ENCODE measurements at regions not wholly inside any gene's neighbourhood (a gene's known extent, or its start where the extent isn't known, plus 50 kb on each side); places are given as distances from the start of the nearest gene placed in this dataset.

DNA sequence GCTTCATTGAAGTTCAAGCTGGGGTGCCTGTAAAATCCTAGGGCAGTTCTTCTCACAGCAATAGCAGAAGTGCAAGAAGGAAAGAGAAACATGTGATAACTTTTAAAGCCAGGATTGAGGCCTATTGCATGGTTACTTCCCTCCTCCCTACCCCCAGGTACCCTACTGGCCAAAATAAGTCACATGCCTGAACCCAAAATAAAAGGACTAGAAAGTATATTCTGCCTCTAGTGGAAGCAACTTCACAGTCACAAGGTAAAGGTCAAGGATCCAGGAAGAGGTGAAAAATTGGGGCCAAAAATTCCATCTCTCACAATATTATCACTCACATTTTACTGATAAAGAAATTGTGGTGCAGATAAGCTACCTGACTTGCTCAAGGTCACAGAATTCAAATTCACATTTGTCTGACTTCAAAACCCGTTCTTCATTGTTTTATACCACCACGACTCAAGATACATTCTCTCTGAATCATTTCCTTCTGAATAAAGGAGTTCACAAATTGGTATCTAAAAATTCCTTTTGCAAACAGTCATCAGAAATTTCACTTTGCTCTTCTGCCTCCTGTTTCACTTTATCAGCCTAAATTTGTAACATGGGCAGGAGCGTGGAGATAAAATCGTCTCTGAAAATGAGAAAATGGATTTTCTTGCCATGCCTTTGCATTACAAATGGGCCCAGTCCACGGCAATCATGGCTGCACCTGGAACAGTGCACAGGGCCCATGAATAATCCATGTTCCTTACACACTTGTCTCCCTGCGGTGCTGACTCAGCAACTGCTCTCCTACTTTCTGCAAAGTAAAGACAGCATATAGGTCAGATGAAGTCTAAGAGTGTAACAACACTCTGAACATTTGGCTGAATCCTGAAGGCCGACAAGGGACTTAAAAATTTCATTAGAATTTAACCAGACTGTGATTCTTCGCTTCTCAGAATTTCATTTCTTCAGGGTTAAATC lies 485.3 kb upstream of the NFIA start:
- 78% methylated on average over 8 of the region's 8 CpGs for WGBS (ENCODE audit: insufficient coverage)
- Histone ChIP-seq H3K4me1 (ENCODE audit: control insufficient read depth, insufficient read depth, low read length) (no peaks in the 10 kb centered on the region), H3K27ac (ENCODE audit: low read depth, low read length) (no peak overlapping the region), H3K36me3 (ENCODE audit: control insufficient read depth, insufficient read depth, low read length) (no peaks in the 10 kb centered on the region), H3K27me3 (ENCODE audit: control insufficient read depth, insufficient read depth, low read length) (no peaks in the 10 kb centered on the region), H3K4me3 (ENCODE audit: low read depth, low read length) (no peak overlapping the region), H3K9me3 (ENCODE audit: control insufficient read depth, insufficient read depth, low read length) (no peaks in the 10 kb centered on the region)
- DNase-seq (ENCODE audit: low read depth in 4 of 6, low spot score in 6 of 6) = peak in 1 of 6 donors; percentile 60

DNA sequence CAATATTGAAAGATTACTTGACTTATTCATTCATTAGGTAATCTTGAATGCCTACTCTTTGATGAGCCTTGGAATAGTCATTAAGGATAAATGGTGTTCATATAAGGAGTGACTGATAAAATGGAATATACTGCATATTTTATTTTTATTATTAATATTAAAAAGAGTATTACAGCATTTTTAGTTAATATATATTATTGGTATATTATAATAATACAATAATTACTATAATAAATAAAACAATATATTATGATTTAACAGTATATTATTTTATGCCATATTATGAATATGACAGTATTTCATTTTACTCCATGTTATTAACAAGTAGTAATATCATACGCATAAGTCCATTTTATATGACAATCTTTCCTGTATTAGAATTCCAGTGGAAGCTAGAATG lies 490.8 kb upstream of the NFIA start:
- Histone ChIP-seq H3K36me3 (ENCODE audit: control insufficient read depth, insufficient read depth, low read length) (no peaks in the 10 kb centered on the region), H3K4me3 (ENCODE audit: low read depth, low read length) (no peak overlapping the region)

DNA sequence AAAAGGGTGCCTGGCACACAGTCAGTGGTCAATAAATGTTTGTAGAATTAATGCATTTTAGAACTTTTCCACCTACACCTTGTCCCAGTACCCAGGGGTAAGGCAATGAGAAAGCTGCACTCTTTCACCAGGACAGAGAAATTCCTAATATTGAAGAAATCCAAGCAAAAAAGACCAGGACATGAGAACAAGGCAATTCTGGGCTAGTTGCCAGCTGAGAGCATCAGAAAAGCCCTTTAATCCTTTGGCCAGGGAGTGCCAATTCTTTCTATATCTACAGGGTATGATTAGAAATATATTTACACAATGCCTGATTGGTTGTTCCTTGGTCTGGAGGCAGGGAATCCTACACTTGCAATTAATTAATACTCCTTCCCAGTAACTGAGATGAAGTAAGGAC lies 492.4 kb upstream of the NFIA start:
- Histone ChIP-seq H3K27ac (ENCODE audit: low read depth, low read length) (no peak overlapping the region), H3K27me3 (ENCODE audit: control insufficient read depth, insufficient read depth, low read length) (no peaks in the 10 kb centered on the region), H3K4me3 (ENCODE audit: low read depth, low read length) (no peak overlapping the region), H3K9me3 (ENCODE audit: control insufficient read depth, insufficient read depth, low read length) (no peaks in the 10 kb centered on the region), H3K4me1 (ENCODE audit: control insufficient read depth, insufficient read depth, low read length) (no peaks in the 10 kb centered on the region), H3K36me3 (ENCODE audit: control insufficient read depth, insufficient read depth, low read length) (no peaks in the 10 kb centered on the region)
- peak in 2 of 6 donors; percentile 34 to 35 for DNase-seq (ENCODE audit: low read depth in 4 of 6, low spot score in 6 of 6)

More for the DNA sequence above, 490.8 kb upstream of the NFIA start:
- Histone ChIP-seq H3K4me1 (ENCODE audit: control insufficient read depth, insufficient read depth, low read length) (no peaks in the 10 kb centered on the region), H3K27me3 (ENCODE audit: control insufficient read depth, insufficient read depth, low read length) (no peaks in the 10 kb centered on the region), H3K27ac (ENCODE audit: low read depth, low read length) (no peak overlapping the region), H3K9me3 (ENCODE audit: control insufficient read depth, insufficient read depth, low read length) (no peaks in the 10 kb centered on the region)
- no CpG with 5 or more reads among the region's 1 CpG for WGBS (ENCODE audit: insufficient coverage)
- DNase-seq (ENCODE audit: low read depth in 4 of 6, low spot score in 6 of 6) = no peak

DNA sequence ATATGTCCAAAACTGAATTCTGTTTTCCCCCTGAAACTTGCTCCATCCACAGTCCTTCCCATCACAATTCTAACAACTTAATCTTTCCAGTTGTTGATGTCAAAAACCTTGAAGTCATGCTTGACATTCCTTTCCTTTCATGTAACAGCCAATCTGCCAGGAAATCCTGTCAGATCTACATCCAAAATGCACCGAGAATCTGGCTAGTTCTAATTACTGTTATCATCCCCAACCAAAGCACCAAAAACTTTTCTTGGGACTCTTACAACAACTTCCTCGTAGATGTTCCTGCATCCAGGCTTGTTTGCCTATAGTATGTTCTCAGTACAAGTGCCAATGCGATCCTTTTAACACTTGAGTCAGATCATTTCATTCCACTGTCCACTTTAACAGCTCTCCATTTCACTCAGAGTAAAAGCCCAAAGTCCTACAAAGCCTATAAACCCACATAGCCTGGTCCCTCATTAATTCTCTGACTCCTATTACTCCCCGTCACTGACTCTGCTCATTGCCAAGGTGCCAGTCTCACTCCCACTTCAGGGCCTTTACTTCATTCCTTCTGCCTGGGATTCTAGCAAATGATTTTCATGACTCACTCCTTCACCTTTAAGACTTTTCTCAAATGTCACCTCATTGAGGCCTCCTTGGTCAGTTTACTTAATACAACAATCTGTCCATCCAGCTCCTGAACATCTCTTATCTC lies 493.2 kb upstream of the NFIA start:
- Histone ChIP-seq H3K27ac (ENCODE audit: low read depth, low read length) (no peak overlapping the region), H3K36me3 (ENCODE audit: control insufficient read depth, insufficient read depth, low read length) (no peaks in the 10 kb centered on the region), H3K4me1 (ENCODE audit: control insufficient read depth, insufficient read depth, low read length) (no peaks in the 10 kb centered on the region), H3K9me3 (ENCODE audit: control insufficient read depth, insufficient read depth, low read length) (no peaks in the 10 kb centered on the region), H3K27me3 (ENCODE audit: control insufficient read depth, insufficient read depth, low read length) (no peaks in the 10 kb centered on the region), H3K4me3 (ENCODE audit: low read depth, low read length) (no peak overlapping the region)
- 80% methylated on average over 4 of the region's 4 CpGs for whole genome bisulfite sequencing (ENCODE audit: insufficient coverage)
- DNase-seq (ENCODE audit: low read depth in 4 of 6, low spot score in 6 of 6) = no peak

DNA sequence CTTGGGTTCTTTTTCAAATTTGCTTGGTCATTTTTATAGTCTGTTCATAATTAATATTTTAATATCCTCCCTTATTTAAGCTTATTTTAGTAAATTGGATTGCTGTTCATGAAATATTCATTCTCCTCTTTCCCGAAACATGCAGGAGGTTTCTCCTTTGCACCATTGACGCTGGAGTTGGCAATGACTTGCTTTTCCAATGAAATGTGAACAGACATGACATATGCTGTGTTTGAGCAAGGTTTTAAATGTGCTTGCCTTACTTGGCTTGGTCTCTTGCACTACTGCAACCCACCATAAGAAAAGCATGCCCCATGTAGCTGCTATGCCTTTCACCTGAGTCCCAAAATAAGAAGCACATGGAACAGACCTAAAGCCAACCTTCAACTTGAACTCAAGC lies 498.0 kb upstream of the NFIA start:
- DNase-seq (ENCODE audit: low read depth in 4 of 6, low spot score in 6 of 6) = peak in 1 of 6 donors; percentile 48
- no peaks in the 10 kb centered on the region for H3K9me3 ChIP-seq (ENCODE audit: control insufficient read depth, insufficient read depth, low read length)
- no peaks in the 10 kb centered on the region for H3K27me3 ChIP-seq (ENCODE audit: control insufficient read depth, insufficient read depth, low read length)
- H3K4me3 ChIP-seq (ENCODE audit: low read depth, low read length) = no peak overlapping the region
- no peaks in the 10 kb centered on the region for H3K4me1 ChIP-seq (ENCODE audit: control insufficient read depth, insufficient read depth, low read length)
- H3K27ac ChIP-seq (ENCODE audit: low read depth, low read length) = no peak overlapping the region
- H3K36me3 ChIP-seq (ENCODE audit: control insufficient read depth, insufficient read depth, low read length) = no peaks in the 10 kb centered on the region
- no CpG with 5 or more reads among the region's 2 CpGs for WGBS (ENCODE audit: insufficient coverage)

DNA sequence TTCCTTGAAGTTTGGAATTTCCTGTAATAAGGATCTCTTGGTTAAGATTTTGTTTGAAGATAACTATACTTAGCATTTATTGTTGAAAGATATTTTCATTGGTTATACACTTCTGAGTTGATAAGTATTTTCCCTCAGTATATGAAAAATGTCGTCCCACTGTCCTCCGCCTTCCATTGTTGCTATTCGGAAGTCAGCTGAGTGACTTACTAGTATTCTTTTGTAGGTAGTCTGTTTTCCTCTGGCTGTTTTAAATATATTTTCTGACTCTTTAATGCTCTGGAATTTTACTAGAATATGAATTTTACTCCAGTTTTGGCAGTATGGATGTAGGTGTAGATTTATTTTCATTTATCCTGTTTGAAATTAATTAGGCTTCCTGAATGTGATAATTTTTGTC lies 498.7 kb upstream of the NFIA start:
- Histone ChIP-seq H3K27ac (ENCODE audit: low read depth, low read length) (no peak overlapping the region), H3K9me3 (ENCODE audit: control insufficient read depth, insufficient read depth, low read length) (no peaks in the 10 kb centered on the region), H3K27me3 (ENCODE audit: control insufficient read depth, insufficient read depth, low read length) (no peaks in the 10 kb centered on the region), H3K36me3 (ENCODE audit: control insufficient read depth, insufficient read depth, low read length) (no peaks in the 10 kb centered on the region), H3K4me1 (ENCODE audit: control insufficient read depth, insufficient read depth, low read length) (no peaks in the 10 kb centered on the region), H3K4me3 (ENCODE audit: low read depth, low read length) (no peak overlapping the region)
- WGBS (ENCODE audit: insufficient coverage) = no CpG with 5 or more reads among the region's 3 CpGs
- DNase-seq (ENCODE audit: low read depth in 4 of 6, low spot score in 6 of 6) = no peak

DNA sequence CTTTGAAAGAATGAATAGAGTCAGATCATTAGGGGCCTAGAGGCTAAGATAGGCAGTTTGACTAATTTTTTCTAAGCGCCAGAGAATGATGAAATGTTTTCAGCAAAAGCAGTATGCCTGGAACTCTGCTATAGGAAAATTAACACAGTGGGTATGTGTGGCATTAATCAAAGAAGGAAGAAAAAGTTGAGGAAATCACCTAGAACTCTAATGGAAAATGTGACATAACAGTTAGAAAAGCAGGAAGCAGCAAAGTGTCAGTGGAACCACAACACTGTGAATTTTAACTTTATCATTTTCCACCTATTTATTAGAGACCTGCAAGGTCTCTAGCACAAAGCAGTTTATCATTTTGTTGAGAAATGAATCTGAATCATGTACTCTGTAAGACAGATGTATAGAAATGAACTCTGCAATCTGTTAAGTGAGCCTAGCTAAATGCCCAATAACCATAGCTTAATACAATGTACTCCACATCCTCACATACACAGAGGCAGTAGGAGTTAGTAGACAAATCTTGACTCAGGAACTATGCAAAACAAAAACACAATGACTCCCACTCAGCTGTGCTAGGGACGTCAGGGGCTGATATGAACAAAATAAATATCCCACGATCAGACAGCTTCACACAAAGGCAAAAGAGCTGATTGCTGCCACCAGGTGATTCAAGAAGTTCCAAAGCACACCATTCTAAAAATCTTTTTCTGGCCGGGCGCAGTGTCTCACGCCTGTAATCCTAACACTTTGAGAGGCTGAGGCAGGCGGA lies 500.7 kb upstream of the NFIA start:
- H3K27ac ChIP-seq (ENCODE audit: low read depth, low read length) = no peak overlapping the region
- no peak for DNase-seq (ENCODE audit: low read depth in 4 of 6, low spot score in 6 of 6)
- no peaks in the 10 kb centered on the region for H3K27me3 ChIP-seq (ENCODE audit: control insufficient read depth, insufficient read depth, low read length)
- no peak overlapping the region for H3K4me3 ChIP-seq (ENCODE audit: low read depth, low read length)
- no peaks in the 10 kb centered on the region for H3K4me1 ChIP-seq (ENCODE audit: control insufficient read depth, insufficient read depth, low read length)
- no peaks in the 10 kb centered on the region for H3K9me3 ChIP-seq (ENCODE audit: control insufficient read depth, insufficient read depth, low read length)
- 64% methylated on average over 3 of the region's 7 CpGs for WGBS (ENCODE audit: insufficient coverage)
- H3K36me3 ChIP-seq (ENCODE audit: control insufficient read depth, insufficient read depth, low read length) = no peaks in the 10 kb centered on the region

DNA sequence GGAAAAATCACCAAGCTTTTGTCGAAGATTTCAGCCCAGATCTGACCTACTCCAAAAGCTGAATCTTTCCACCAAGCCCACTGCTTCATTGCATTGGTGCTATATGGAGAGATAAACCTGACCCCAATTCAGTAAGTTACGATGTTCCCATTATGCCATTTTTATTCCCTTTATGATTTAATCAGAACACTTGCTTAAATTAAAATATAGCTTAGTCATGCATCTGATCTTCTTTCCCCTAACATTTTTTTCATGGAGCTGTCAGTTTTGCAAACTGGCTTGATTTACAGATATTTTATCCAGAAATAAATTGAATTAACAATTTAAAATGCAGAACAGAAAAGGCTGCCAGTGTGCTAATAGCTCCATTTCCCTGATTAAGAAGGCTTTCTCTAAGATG lies 503.5 kb upstream of the C1orf87 start:
- no peak overlapping the region for H3K4me3 ChIP-seq (ENCODE audit: low read depth, low read length)

DNA sequence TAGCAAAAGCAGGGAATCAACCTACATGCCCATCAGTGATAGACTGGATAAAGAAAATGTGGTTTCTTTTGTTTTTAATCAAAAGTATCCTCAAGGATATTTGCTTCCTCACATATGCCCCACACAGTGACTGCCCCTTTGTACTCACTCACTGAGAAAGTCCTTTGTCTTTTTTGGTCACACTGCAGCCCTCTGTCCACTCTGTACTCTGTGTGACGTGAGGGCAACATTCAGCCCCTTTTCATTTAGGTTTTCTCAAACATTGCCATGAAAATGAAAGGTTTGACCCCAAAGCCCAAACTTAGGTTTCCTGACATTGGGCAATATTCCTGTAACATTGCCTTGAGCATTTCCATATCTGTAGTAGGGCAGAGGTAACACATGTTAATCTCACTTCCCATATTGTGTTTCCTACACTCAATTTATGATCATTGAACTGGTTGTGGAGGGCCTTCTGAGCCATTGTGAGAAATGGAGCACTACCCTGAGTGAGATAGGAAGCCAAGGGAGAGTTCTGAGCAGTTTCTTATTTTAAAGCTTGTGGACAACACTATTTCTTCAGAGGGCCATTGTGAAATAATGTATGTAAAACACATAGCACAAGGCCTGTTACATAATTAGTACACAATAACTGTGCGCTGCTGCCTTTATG lies 501.9 kb upstream of the C1orf87 start:
- WGBS (ENCODE audit: insufficient coverage) = 60% methylated on average over 1 of the region's 2 CpGs
- no peaks in the 10 kb centered on the region for H3K36me3 ChIP-seq (ENCODE audit: control insufficient read depth, insufficient read depth, low read length)
- no peaks in the 10 kb centered on the region for H3K27me3 ChIP-seq (ENCODE audit: control insufficient read depth, insufficient read depth, low read length)
- H3K27ac ChIP-seq (ENCODE audit: low read depth, low read length) = no peak overlapping the region
- H3K4me1 ChIP-seq (ENCODE audit: control insufficient read depth, insufficient read depth, low read length) = no peaks in the 10 kb centered on the region
- DNase-seq (ENCODE audit: low read depth in 4 of 6, low spot score in 6 of 6) = no peak
- H3K4me3 ChIP-seq (ENCODE audit: low read depth, low read length) = no peak overlapping the region
- H3K9me3 ChIP-seq (ENCODE audit: control insufficient read depth, insufficient read depth, low read length) = no peaks in the 10 kb centered on the region

More for the DNA sequence above, 503.5 kb upstream of the C1orf87 start:
- Histone ChIP-seq H3K9me3 (ENCODE audit: control insufficient read depth, insufficient read depth, low read length) (no peaks in the 10 kb centered on the region), H3K27ac (ENCODE audit: low read depth, low read length) (no peak overlapping the region), H3K36me3 (ENCODE audit: control insufficient read depth, insufficient read depth, low read length) (no peaks in the 10 kb centered on the region), H3K4me1 (ENCODE audit: control insufficient read depth, insufficient read depth, low read length) (no peaks in the 10 kb centered on the region), H3K27me3 (ENCODE audit: control insufficient read depth, insufficient read depth, low read length) (no peaks in the 10 kb centered on the region)
- no peak for DNase-seq (ENCODE audit: low read depth in 4 of 6, low spot score in 6 of 6)
- WGBS (ENCODE audit: insufficient coverage) = 100% methylated on average over 1 of the region's 2 CpGs

All from spinal cord (tissue), 9 donors.